ENCODE measurements at regions not wholly inside any gene's neighbourhood (a gene's known extent, or its start where the extent isn't known, plus 50 kb on each side); places are given as distances from the start of the nearest gene placed in this dataset.
A peak's percentile ranks its signal among the peaks of the same experiment; 100 is the strongest.
"Not testable (repeated sequence)": the region's sequence is repeated elsewhere in the genome, so short reads cannot be mapped to it uniquely, and the experiment has no call there.

GRCh38 chr13:50627111-50627510 lies 216.4 kb downstream of the DLEU7 start:
- DNase-seq (ENCODE audit: low read depth) = peak; percentile 42

GRCh38 chr13:50628512-50628911 lies 215.0 kb downstream of the DLEU7 start:
- H3K4me3 ChIP-seq (replicated peaks; ENCODE audit: low read depth, low read length); DNase-seq (ENCODE audit: low read depth): not testable (repeated sequence)

More at GRCh38 chr13:50627111-50627510, 216.4 kb downstream of the DLEU7 start:
- no peak overlapping the region for H3K4me3 ChIP-seq (replicated peaks; ENCODE audit: low read depth, low read length)
- TF ChIP-seq CTCF (IDR thresholded peaks at IDR 0.05; ENCODE audit: low read length, missing control alignments) = no peak

GRCh38 chr13:50629497-50629896 lies 214.0 kb downstream of the DLEU7 start:
- DNase-seq (ENCODE audit: low read depth) = no peak
- TF ChIP-seq CTCF (IDR thresholded peaks at IDR 0.05; ENCODE audit: low read length, missing control alignments) = no peak
- H3K4me3 ChIP-seq (replicated peaks; ENCODE audit: low read depth, low read length) = no peak overlapping the region

- no peak overlapping the region for H3K4me3 ChIP-seq (replicated peaks; ENCODE audit: low read depth, low read length)
- DNase-seq (ENCODE audit: low read depth) = no peak
- TF ChIP-seq CTCF (IDR thresholded peaks at IDR 0.05; ENCODE audit: low read length, missing control alignments) = no peak
Measured at GRCh38 chr13:50629966-50630365, 213.5 kb downstream of the DLEU7 start.

- no peak for DNase-seq (ENCODE audit: low read depth)
- H3K4me3 ChIP-seq (replicated peaks; ENCODE audit: low read depth, low read length) = no peak overlapping the region
- TF ChIP-seq CTCF (IDR thresholded peaks at IDR 0.05; ENCODE audit: low read length, missing control alignments) = no peak
Measured at GRCh38 chr13:50631041-50631440, 212.5 kb downstream of the DLEU7 start.

- H3K4me3 ChIP-seq (replicated peaks; ENCODE audit: low read depth, low read length) = no peak overlapping the region
- no peak for TF ChIP-seq CTCF (IDR thresholded peaks at IDR 0.05; ENCODE audit: low read length, missing control alignments)
- no peak for DNase-seq (ENCODE audit: low read depth)
Measured at GRCh38 chr13:50634339-50634738, 209.2 kb downstream of the DLEU7 start.

- no peak for TF ChIP-seq CTCF (IDR thresholded peaks at IDR 0.05; ENCODE audit: low read length, missing control alignments)
- no peak overlapping the region for H3K4me3 ChIP-seq (replicated peaks; ENCODE audit: low read depth, low read length)
- peak; percentile 98 for DNase-seq (ENCODE audit: low read depth)
Measured at GRCh38 chr13:50635504-50635903, 208.0 kb downstream of the DLEU7 start.

All from fibroblast of pulmonary artery (primary cell).